ENCODE measurements at regions not wholly inside any gene's neighbourhood (a gene's known extent, or its start where the extent isn't known, plus 50 kb on each side); places are given as distances from the start of the nearest gene placed in this dataset.

DNA sequence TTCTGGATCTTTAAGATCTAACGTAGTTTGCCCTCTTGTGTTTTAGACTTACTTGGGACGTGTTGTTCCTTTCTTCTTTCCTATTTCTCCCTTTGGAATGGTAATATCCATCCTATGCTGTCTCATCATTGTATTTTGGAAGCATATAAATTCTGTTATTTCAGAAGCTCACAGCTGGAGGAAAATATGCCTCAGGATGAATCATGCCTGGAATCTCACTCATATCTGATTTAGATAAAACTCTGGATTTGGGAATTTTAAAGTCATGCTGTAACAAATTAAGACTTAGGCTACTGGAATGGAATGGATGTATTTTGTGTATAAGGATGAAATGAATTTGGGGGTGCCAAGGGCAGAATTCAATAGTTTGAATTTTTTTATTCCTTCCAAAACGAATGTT lies 245.2 kb upstream of the GULP1 start:
- BruUV-seq (replicated peaks): no TSS peak
- POLR2A ChIA-PET: no interaction called here

GRCh38 chr2:188047735-188048134 lies 243.9 kb upstream of the GULP1 start:
- Histone ChIP-seq H3K4me1 (no peaks in the 10 kb centered on the region), H3K27me3 (replicated peaks; ENCODE audit: control insufficient read depth, insufficient read depth, low read length) (no peaks in the 10 kb centered on the region), H3K9me3 (no peaks in the 10 kb centered on the region), H3K4me3 (ENCODE audit: low read depth, low read length) (no peak overlapping the region), H3K36me3 (ENCODE audit: control insufficient read depth, insufficient read depth, low read length) (no peaks in the 10 kb centered on the region)
- Mint-ChIP-seq H3K9me3 (ENCODE audit: unreplicated experiment) (no peaks in the 10 kb centered on the region), H3K36me3 (ENCODE audit: insufficient read depth, unreplicated experiment) (no peaks in the 10 kb centered on the region), H3K27me3 (ENCODE audit: insufficient read depth, unreplicated experiment) (no peaks in the 10 kb centered on the region), H3K27ac (ENCODE audit: unreplicated experiment) (no peak overlapping the region), H3K4me1 (ENCODE audit: low read depth, unreplicated experiment) (no peaks in the 10 kb centered on the region), H3K4me3 (ENCODE audit: unreplicated experiment) (no peak overlapping the region)
- ChIA-PET CTCF (no interaction called here), POLR2A (no interaction called here)
- intact Hi-C loops (cut with micrococcal nuclease; ENCODE audit: unreplicated experiment): no loop called here
- DNase-seq: no peak
- BruUV-seq (replicated peaks): no TSS peak
- TF ChIP-seq CTCF (IDR thresholded peaks at IDR 0.05; ENCODE audit: insufficient read depth in 1 of 2, low read depth in 1 of 2, low read length in 1 of 2, severe bottlenecking in 1 of 2, unreplicated experiment in 1 of 2): no peak

More for the DNA sequence above, 245.2 kb upstream of the GULP1 start:
- Histone ChIP-seq H3K4me1 (no peaks in the 10 kb centered on the region), H3K4me3 (ENCODE audit: low read depth, low read length) (no peak overlapping the region), H3K9me3 (no peaks in the 10 kb centered on the region), H3K27me3 (replicated peaks; ENCODE audit: control insufficient read depth, insufficient read depth, low read length) (no peaks in the 10 kb centered on the region), H3K36me3 (ENCODE audit: control insufficient read depth, insufficient read depth, low read length) (no peaks in the 10 kb centered on the region)
- intact Hi-C loops (cut with micrococcal nuclease; ENCODE audit: unreplicated experiment): no loop called here
- DNase-seq: no peak
- Mint-ChIP-seq H3K27me3 (ENCODE audit: insufficient read depth, unreplicated experiment) (no peaks in the 10 kb centered on the region), H3K4me1 (ENCODE audit: low read depth, unreplicated experiment) (no peaks in the 10 kb centered on the region), H3K4me3 (ENCODE audit: unreplicated experiment) (no peak overlapping the region), H3K36me3 (ENCODE audit: insufficient read depth, unreplicated experiment) (no peaks in the 10 kb centered on the region), H3K27ac (ENCODE audit: unreplicated experiment) (no peak overlapping the region), H3K9me3 (ENCODE audit: unreplicated experiment) (no peaks in the 10 kb centered on the region)
- CTCF ChIA-PET: no interaction called here
- no peak for TF ChIP-seq CTCF (IDR thresholded peaks at IDR 0.05; ENCODE audit: insufficient read depth in 1 of 2, low read depth in 1 of 2, low read length in 1 of 2, severe bottlenecking in 1 of 2, unreplicated experiment in 1 of 2)

DNA sequence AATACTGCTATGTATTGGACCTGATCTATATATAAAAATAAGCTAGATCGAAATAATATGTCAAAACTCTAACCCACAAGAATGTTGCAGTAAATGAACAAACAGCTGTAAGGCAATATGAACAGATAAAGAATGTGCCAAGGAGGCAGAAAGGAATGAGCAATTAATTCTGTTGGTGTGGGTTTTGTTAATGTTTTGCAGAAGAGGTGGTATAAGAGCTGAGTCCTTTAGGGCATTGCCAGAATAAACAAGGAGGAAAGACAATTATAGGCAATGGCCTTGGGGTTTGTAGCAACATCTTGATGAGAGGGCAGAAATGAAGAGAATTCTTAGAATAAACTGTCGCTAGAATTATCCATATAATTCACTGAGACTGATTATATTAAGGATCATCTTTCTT lies 240.9 kb upstream of the GULP1 start:
- ChIA-PET CTCF (no interaction called here), POLR2A (no interaction called here)
- H3K36me3 Mint-ChIP-seq (ENCODE audit: insufficient read depth, unreplicated experiment): no peaks in the 10 kb centered on the region
- H3K27ac Mint-ChIP-seq (ENCODE audit: unreplicated experiment): no peak overlapping the region
- H3K4me1 ChIP-seq: no peaks in the 10 kb centered on the region
- H3K9me3 Mint-ChIP-seq (ENCODE audit: unreplicated experiment): no peaks in the 10 kb centered on the region
- intact Hi-C loops (cut with micrococcal nuclease; ENCODE audit: unreplicated experiment): no loop called here
- no peak overlapping the region for H3K4me3 Mint-ChIP-seq (ENCODE audit: unreplicated experiment)
- H3K9me3 ChIP-seq: no peaks in the 10 kb centered on the region
- no peak overlapping the region for H3K4me3 ChIP-seq (ENCODE audit: low read depth, low read length)
- H3K4me1 Mint-ChIP-seq (ENCODE audit: low read depth, unreplicated experiment): no peaks in the 10 kb centered on the region
- no peaks in the 10 kb centered on the region for H3K27me3 ChIP-seq (replicated peaks; ENCODE audit: control insufficient read depth, insufficient read depth, low read length)
- TF ChIP-seq CTCF (IDR thresholded peaks at IDR 0.05; ENCODE audit: insufficient read depth in 1 of 2, low read depth in 1 of 2, low read length in 1 of 2, severe bottlenecking in 1 of 2, unreplicated experiment in 1 of 2): no peak
- no peaks in the 10 kb centered on the region for H3K27me3 Mint-ChIP-seq (ENCODE audit: insufficient read depth, unreplicated experiment)
- no peak for DNase-seq
- BruUV-seq (replicated peaks): no TSS peak
- no peaks in the 10 kb centered on the region for H3K36me3 ChIP-seq (ENCODE audit: control insufficient read depth, insufficient read depth, low read length)
